ENCODE measurements at regions not wholly inside any gene's neighbourhood (a gene's known extent, or its start where the extent isn't known, plus 50 kb on each side); places are given as distances from the start of the nearest gene placed in this dataset.
"Not testable (repeated sequence)": the region's sequence is repeated elsewhere in the genome, so short reads cannot be mapped to it uniquely, and the experiment has no call there.

DNA sequence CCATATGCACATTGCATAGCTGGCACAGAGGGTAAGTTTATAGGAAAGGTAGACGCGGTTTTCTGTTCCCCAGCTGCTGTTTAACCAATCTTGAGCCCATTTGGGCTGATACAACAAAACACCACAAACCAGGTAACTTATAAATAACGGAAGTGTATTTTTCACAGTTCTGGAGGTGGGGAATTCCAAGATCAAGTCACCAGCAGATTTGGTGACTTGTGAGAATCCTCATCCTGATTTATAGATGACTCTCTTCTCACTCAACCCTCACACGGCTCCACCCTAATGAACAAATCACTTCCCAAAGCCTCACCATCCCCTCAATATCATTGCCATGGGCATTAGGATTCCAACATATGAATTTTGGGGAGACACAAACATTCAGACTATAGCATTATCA lies 694.4 kb upstream of the NR2F2 start:
- no peak for FAIRE-seq

DNA sequence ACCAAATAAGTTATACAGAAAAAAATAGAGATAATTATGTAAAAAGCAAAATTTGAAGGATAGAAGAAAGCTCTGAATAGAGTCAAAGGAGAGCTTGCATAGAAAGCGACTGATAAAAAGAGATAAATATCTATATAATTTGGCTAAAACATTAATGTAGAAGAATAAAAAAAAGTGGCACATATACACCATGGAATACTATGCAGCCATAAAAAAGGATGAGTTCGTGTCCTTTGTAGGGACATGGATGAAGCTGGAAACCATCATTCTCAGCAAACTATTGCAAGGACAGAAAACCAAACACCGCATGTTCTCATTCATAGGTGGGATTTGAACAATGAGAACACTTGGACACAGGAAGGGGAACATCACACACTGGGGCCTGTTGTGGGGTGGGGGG lies 693.3 kb upstream of the NR2F2 start:
- FAIRE-seq, result not testable (repeated sequence)

DNA sequence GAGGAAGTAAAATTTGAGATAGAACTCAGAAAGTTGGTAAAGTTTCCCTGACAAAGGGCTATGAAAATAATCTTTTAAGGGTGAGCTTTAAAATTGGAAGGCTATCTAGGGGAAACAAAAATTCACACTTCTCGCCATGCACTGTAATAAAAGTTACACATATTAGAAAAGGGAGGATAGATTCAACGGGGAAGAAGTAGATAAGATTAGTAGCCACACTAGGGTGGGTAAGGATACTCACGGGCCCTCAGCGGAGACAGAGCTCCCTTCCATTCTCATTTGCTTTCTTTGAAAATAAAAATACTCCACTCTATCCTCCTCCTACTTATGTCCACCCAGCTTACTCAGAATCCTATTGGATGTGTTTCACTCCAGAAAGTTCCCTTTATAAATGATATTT lies 691.3 kb upstream of the NR2F2 start:
- FAIRE-seq, result no peak

DNA sequence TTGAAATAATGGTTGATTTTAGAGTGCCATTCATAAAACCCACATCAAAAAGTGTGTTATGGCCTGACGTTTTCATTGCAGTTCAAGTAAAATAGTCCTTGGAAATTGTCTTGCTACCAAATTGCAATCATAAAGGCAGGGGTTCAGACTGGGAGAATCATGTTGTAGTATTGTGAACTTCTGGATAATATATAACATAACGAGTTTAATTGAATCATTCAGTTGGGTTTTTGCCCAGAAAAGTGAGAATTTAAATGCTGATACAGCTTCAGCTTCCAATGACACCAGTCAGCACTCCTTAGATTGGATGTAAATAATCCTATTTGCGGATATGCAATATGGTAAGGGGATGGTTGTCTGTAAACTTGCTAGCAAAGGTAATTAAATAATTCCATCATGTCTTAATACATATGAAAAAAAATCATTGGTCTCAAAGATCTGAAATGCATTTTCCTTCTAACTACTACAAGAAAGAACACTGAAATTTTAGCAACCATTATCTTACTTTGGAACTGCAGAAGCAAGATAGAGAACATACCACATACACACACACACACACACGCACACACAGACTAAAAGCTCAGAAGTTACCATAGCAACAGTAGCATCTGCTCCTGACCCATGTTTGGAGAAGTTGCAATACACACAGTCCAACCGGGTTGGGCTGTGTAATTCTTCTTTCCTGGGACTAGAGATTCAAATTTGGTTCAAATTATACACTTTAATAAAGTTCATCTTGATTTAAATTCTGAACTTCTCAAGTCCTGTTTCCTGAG lies 686.2 kb upstream of the NR2F2 start:
- no peak for FAIRE-seq

DNA sequence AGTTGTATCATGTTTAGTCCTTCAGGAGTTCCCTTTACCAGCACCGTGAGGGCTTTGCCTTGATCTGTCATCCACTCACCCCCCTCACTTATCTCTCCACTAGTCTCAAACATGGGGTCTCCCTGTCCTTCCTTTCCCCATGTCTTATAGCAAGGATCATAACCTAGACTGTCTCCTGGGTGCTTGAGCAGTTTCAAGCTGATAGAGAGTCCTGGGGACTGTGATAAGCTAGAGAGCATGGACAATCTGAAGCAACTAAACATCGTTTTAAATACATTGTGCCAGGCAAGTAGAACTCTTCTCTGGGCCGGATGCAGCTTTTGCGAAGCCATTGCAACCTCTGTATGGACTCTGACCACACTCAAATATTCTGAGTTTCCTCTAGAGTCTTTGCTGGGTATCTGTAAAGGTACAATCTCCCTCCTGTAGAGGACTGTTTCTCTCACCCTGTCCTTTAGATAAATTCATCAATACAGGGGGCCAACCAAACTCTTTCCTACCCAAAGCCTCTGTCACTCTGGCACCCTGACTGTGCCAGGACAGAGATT lies 684.6 kb upstream of the NR2F2 start:
- FAIRE-seq, result no peak

DNA sequence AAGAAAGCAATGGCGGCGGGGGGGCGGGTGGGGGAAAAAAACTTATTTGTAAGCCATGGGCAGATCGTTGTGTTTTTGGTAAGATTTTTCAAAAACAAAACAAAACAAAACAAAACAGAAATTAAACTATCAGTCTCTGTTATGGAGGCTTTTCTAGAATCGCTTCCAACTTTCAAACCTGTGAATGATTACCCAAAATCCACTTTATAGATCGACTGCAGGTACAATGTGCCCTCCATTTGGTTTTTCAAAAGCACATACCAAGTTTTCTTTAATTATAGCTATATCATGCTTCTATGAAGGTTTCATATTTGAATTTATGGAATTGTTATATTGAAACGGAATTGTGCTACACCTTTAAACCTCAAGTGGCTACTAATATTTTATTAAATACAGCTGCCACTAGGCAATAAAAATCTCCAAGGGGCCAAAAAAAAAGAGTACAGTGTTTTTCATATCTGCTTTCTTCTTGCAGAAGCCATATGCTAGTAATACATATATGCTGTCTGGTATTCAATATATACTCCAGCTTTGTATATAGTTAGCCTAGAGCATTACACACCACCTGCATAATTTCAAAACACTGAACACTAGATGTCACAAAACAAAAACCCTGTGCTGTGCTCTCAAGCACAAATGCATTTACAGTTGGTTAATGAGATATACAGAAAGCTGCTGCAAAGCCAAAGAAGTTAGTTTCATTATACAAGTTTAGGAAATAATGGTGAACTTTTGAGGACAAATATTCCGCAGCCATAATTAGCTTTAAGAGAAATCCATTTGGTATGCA lies 683.8 kb upstream of the NR2F2 start:
- FAIRE-seq, result no peak

DNA sequence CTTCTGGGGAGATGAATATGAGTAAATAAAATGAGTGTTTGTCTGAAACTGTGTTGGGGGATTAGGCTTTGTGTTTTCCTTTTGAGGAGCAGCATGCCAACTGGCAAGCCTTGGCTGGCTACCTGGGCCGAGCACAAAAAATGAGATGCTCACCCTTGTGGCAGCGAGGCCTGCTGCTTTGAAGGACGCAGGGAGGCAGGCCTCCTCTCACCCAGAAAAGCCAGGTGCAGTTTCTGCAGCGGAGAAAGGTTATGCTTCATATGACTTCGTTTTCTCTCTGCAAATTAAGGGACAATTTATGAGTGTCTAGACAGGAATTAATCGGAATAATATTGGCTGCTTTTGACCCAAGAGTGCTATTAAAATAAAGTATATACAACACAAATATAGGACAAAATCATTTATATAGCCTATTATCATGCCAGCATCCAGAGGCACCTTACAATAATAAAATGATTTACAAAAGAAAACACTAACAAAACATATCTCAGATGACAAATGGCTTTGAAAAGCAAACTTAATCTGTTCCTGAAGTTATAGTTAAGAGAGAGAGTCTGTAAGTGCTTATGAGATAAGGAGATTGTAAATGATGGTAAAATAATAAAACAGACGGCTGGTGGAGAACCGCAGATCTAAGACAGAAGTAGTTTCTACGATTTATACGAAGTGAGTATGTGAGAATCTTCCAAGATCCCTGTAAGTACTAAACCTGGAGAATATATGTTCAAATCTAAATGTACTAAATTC lies 682.8 kb upstream of the NR2F2 start:
- FAIRE-seq, result no peak

DNA sequence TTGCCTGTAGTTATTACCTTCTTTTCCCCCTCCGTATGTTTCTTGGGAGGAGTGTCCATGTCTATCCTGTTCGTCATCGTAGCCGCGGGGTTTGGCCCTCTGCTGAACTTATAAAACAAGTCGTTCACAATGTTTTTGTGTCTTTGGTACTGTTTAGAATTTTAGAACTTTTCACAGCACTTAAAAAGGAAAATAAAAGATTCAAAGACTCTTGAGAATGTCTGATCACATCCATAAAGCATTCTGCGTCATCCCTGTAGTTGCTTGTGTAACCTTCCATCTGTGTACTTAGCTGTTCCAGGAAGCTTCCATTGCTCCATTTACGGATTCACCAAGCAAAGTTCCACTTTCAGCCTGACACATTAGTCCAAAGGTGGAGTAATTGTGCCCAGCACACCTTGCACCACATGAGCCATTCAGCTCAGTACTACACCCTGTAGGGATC lies 677.1 kb upstream of the NR2F2 start:
- FAIRE-seq, result no peak

DNA sequence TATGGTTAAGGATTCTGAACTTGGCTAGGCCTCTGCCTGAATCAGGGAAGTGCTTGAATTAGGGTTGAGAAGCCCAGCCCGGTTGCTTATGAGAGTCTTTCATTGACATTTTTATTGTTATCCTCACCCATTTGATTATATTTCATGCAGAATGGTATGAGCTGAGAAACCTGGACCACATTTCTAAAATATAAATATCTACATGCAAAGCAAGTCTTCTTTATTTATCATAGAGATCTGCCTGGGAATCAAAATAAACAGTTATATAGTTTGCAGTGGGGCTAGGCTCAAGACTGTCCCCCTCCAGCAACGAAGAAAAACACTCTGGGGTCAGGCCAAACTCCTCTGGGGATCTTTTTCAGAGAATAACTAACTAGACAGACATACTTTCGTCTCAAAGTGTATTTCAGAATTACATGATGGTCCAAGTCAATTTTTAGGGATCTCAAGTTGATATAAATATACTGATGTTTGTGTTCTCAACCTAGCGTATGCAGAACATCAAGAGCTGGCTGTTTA lies 675.4 kb upstream of the NR2F2 start:
- FAIRE-seq, result no peak

DNA sequence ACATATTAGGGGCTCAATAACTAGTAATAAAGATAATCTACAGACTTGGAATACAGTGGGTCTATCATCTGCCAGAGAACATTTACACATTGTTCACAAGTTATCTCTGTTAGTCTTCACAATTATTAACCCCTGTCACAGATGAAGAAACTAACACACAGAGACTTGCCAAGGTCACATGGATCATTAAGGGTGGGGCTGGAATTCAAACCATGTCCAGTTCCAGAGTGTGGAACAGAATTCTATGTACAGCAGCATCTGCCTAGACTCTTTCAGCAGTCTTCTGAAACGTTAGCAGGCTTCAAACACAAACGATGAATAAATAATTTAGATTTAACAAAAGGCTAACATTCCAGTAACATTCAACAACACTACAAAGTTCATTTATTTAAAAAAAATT lies 673.9 kb upstream of the NR2F2 start:
- FAIRE-seq, result no peak

DNA sequence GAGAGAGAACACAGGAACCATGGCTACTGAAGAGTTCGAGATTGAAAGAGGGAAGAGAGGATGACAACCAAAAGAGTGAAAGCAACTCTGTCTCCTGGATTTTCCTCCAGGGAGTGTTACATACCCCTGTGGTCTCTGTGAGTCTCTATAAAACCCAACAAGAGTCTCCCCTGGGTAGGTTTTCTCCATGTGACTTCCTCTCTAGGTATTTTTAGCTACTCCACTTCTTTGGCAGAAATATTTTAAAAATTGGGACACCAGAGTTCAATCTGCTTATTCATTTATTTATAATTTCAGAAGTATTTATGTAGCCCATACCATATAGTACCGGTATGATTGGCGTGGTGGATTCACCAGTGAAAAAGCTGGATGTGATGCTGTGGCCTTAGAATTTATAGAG lies 671.7 kb upstream of the NR2F2 start:
- no peak for FAIRE-seq

DNA sequence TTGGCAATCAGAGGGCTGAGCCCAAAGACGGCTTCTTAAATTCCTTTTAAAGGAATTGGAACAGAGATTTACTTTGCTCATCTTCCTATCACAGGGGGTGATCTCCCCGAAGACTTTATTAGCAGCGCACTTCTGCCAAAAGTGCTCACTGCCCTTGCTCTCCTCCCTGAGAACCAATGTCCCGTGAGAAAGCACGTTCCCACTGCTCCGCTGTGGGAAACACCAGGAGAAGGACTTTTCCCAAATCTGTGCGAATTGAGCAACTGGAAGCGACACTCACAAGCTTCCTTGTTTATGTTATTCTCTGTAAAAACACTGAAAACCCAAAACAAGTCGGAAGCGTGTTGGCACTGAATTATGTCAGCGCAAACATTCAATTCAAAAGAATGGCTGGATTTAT lies 670.8 kb upstream of the NR2F2 start:
- FAIRE-seq, result no peak

DNA sequence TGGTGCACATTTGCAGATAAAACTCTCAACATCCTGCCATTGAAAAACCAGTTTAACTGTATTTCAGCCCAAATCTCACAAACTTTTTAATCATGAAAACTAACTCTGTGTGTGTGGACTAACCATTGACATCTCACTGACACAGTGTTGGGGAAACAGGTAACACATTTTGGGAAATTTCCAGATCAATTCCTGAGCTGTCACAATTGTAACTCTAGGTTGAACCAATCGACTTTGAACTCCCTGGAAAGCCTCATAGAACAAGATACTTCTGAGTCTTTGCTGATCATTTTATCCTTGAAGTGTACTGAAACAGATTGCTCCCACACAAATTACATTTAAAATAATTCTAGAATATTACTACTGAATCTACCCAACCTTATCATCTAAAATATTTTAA lies 667.9 kb upstream of the NR2F2 start:
- FAIRE-seq, result no peak

DNA sequence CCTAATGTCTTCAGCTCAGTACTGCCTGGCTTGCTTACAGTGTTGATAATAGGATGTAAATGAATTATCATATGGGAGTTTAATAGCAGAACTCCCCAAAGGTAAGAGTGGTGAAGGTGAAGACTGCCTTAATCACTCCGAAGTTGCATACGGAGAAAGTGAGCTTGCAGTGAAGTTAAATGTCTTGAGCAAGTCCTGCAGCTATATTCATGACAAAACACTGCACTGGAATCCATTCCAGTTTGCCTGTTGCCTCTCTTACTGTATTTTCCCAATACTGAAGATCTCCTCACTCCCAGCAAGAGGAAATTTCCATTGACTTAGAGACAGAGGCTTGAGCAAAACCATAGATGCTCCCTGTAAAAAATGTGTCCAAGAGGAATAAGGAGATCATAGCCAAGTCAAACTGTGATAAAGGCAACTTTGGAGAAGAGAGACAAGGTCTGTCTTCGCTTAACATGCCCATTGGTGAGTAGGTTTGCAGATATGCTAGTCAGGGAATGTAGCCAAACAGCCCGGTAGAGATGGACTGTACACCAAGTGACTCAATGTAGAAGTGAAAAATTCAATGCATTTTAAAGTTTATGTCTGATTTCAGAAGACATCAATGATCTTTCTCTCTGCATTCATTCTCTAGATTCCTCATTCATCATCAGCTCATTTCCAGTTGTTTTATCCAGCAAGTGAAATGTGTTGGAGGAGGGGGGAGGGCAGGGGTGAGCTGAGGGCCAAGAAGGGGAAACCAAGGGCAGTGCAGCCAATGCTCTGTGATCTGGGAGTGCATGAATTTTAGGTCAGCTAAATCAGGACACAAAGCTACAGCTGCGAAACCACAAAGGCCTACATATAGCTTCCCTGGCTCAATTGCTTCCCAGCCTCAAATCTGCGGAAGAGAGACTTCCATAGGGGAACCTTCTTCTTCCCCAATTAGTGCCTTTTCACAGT lies 667.1 kb upstream of the NR2F2 start:
- FAIRE-seq, result no peak

DNA sequence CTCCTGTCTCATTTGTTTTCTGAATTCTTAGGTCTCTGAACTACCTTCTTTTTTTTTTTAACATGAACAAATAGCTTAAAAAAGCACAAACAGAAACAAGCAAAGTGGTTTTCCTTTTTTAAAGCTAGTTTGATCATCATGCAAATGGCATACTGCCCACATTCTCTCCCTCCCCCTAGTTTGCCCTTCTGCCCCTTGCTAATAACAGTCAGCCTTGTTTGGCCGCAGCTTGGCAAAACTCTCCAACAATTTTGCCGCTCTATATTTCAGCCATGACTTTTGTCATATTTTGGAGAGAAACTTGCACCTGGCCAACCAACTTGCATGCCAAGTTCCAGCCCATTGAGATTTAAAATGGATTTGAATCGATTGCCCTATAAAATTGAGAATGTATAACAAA lies 666.0 kb upstream of the NR2F2 start:
- no peak for FAIRE-seq

DNA sequence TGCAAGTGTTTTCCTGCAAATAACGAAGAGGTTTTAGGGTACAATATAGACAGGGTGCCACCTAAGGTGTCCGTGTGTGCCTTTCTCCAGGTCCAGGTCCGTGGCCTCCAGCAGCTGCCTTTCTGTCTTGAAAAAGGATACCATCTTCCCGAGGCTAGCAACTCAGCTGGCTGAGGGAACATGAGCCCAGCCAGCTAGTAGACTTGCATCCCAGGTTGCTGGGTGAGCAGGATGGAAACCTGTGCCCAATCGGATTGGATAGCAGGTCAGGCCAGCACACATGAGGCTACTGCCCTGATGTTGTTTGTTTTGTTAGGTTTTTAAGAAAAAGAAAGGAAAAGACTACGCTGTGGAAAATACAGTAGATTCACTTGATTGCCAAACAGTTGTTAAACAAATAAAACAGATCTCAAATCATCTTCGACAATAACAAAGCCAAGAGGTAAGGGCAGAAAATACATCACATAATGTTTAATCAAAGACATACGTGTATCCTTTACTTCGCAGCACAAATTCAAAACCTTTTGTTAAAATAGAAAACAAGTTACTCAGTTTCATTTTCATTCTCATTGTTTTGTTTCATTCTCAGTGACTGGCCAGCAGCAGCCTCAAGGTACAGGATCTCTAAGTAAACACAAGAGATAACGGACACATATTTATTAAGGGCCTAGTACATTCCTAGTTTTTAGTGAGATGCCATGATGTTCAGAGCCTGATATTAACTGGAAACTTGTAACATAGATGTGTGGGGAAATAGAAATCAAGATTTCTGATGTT lies 661.2 kb upstream of the NR2F2 start:
- no peak for FAIRE-seq

DNA sequence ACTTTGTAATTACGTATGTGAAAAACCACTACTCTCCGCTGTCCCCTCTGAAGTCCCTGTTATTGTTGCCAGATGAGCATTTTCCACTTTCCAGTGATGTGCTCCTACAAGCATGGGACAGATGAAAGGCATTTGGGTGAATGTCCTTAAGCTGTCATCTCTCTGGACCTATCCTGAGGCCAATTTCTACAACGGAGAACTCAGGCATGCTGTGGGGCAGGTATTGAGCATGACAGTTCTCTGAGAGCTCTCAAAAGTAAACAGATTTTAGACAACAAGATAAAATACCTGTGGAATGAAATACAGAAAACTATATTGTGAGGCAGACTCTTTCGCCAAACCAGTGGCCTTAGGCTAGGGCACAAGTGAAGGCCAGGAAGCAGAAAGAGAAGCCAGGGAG lies 656.5 kb upstream of the NR2F2 start:
- no peak for FAIRE-seq

DNA sequence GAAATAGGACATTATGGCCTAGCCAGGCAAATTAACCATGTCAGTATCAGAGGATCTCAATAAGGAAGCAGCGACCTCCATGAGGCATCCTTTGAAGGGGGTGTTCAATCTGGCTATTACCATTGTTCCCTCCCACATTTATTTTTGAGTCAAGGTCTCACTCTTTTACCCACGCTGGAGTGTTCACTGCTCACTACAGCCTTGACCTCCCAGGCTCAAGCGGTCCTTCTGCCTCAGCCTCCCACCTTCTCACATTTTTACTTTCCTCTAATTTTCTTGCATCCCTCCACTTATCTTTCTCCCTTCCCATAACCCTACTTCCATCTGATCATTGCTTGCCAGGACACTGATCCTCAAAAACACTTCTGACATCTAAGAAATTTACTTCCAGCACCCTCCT lies 654.0 kb upstream of the NR2F2 start:
- FAIRE-seq, result no peak

DNA sequence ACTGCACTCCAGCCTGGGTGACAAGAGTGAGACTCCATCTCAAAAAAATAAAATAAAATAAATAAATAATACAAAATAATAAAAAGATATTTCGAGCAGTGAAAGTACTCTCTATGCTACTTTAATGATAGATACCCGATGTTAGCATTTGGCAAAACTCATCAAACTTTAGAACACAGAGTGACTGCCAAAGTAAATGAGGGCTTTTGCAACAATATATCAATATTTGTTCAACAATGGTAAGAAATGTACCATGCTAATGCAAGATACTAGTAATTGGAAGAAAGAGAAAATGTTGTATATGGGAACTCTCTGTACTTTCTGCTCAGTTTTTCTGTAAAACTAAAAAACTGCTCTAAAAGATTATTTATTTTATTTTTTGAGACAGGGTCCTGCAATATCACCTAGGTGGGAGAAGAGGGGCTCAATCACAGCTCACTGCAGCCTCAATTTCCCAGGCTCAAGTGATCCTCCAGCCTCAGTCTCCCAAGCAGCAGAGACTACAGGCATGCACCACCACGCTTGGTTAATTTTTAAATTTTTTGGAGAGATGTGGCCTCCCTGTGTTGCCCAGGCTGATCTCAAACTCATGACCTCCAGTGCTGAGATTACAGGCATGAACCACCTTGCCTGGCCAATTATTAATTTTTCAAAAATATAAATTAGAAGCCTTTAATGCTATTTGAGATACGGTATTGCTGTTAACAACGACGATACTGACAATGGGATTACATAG lies 650.5 kb upstream of the NR2F2 start:
- no peak for FAIRE-seq

DNA sequence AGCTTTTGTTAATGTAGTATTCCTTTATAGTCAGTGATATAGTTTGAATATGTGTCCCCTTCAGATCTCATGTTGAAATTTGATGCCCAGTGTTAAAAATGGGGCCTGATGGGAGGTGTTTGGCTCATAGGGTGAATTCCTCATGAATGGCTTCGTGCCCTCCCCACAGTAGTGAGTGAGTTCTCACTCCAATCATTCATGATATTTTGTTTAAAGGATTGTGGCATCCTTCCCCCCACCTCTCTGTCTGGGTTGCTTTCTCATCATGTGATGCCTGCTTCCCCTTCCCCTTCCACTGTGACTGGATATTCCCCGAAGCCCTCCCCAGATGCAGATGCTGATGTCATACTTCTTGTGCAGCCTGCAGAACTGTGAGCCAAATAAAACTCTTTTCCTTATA lies 649.8 kb upstream of the NR2F2 start:
- FAIRE-seq, result no peak

Data from islet of Langerhans (tissue), 1 donor.